Loucy (cell line): ENCODE measurements at regions not wholly inside any gene's neighbourhood (a gene's known extent, or its start where the extent isn't known, plus 50 kb on each side); places are given as distances from the start of the nearest gene placed in this dataset.

Source experiments
- EZH2phosphoT487 ChIP-seq: fragments of 200-600 bp; IDR thresholded peaks from 2 replicates; pipeline ENCODE4 v1.6.1; 2018; ENCODE audit warnings: antibody characterized with exemption, mild to moderate bottlenecking, moderate library complexity, borderline replicate concordance
- TF ChIP-seq, protein P1 (sequence below): fragments of 200-600 bp; sonication (generic); conservative IDR thresholded peaks from 2 replicates; pipeline ENCODE4 v1.5.1; 2014; ENCODE audit warnings: mild to moderate bottlenecking, antibody characterized with exemption, low read length

- TF ChIP-seq, protein P1, sequence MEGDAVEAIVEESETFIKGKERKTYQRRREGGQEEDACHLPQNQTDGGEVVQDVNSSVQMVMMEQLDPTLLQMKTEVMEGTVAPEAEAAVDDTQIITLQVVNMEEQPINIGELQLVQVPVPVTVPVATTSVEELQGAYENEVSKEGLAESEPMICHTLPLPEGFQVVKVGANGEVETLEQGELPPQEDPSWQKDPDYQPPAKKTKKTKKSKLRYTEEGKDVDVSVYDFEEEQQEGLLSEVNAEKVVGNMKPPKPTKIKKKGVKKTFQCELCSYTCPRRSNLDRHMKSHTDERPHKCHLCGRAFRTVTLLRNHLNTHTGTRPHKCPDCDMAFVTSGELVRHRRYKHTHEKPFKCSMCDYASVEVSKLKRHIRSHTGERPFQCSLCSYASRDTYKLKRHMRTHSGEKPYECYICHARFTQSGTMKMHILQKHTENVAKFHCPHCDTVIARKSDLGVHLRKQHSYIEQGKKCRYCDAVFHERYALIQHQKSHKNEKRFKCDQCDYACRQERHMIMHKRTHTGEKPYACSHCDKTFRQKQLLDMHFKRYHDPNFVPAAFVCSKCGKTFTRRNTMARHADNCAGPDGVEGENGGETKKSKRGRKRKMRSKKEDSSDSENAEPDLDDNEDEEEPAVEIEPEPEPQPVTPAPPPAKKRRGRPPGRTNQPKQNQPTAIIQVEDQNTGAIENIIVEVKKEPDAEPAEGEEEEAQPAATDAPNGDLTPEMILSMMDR = no peak
- TF ChIP-seq EZH2phosphoT487 = no peak
Observed at GRCh38 chr2:222779145-222779832, 81.5 kb upstream of the ACSL3 start.
